GM12873 (cell line): ENCODE measurements at regions not wholly inside any gene's neighbourhood (a gene's known extent, or its start where the extent isn't known, plus 50 kb on each side); places are given as distances from the start of the nearest gene placed in this dataset.

ENCODE experiments used
- TF ChIP-seq, protein P1 (sequence below): IDR thresholded peaks from 2 replicates; pipeline ENCODE4 v1.5.1; 2012; ENCODE audit warnings: low read depth, mild to moderate bottlenecking, moderate library complexity, low read length, control low read depth; ENCODE audit not compliant: insufficient read depth; ENCODE audit errors: missing control alignments

DNA sequence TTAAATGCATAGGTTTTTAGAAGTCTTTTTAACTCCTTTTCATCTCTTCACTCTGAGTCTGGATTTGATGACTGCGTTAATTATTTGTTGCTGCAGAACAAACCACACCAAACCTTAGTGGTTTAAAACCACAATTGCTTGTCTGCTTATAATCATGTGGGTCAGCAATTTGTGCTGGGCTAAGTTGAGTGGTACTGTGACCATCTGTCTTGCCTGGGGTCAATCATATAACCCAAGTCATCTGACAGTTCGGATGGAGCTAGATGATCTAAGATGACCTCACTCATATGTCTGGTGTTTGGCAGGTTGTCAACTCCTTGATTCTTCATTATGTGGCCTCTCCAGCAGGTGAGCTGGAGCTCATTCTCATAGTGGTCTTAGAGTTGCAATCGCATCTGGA is 219.1 kb upstream of the ELAVL2 start:
- TF ChIP-seq, protein P1, sequence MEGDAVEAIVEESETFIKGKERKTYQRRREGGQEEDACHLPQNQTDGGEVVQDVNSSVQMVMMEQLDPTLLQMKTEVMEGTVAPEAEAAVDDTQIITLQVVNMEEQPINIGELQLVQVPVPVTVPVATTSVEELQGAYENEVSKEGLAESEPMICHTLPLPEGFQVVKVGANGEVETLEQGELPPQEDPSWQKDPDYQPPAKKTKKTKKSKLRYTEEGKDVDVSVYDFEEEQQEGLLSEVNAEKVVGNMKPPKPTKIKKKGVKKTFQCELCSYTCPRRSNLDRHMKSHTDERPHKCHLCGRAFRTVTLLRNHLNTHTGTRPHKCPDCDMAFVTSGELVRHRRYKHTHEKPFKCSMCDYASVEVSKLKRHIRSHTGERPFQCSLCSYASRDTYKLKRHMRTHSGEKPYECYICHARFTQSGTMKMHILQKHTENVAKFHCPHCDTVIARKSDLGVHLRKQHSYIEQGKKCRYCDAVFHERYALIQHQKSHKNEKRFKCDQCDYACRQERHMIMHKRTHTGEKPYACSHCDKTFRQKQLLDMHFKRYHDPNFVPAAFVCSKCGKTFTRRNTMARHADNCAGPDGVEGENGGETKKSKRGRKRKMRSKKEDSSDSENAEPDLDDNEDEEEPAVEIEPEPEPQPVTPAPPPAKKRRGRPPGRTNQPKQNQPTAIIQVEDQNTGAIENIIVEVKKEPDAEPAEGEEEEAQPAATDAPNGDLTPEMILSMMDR = no peak

DNA sequence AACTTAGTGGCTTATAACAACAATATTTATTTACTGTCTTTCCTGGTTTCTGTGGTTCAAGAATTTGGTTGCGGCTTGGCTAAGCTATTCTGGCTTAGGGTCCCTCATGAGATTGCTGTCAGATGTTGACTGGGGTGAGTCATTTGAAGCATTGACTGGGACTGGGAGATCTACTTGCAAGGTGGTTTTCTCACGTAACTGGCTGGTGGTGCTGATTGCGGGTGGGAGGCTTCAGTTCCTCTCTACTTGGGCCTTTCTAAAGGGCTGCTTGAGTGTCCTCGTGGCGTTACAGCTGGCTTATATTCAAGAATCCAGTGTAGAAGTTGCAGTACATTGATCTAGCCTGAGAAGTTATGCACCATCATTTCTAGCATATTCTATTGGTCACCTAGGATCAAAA is 218.5 kb upstream of the ELAVL2 start:
- TF ChIP-seq, protein P1 = no peak

DNA sequence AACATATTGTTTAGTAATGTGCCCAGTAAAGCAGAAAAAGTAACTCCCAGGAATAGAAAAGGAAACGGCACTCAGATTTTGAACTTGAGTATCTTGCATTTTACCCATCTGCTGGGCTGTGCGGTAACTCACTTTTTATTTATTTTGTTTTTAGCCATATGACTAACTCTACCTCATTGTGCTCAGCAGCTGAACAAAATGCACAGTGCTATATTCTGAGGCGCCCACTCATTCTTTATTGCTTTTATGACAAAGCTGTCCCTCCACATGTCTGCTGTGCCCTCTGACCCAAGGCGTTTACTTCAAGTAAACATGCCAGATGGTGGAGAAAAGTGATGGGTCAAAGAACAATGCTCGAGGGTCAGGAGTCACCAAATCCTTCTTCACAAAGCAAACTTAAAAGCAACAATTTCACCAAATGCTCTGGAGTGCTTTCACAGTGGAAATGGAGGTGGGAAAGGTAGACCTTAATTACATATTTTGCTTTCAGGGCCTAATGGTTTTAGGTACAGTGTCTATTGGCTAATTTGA is 215.2 kb upstream of the ELAVL2 start:
- TF ChIP-seq, protein P1 = no peak

DNA sequence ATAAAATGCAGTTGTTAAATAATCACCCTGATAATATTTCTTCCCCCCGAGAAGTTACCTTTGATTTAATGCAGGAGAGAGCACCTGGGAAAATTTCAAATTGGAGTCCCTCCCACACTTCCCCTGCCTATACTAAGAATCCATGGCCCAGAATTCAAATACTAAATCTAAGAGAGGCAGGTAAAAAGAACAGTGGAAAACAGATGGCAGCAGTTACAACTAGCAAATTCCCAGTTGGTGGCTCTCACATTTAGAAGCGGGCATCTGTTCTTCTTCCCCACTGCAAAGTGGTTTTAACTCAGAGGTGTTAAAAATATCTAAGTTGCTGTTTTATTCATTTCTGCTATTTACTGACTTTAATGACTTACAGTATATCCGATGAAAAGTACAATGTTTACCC is 210.4 kb upstream of the ELAVL2 start:
- TF ChIP-seq, protein P1 = no peak

DNA sequence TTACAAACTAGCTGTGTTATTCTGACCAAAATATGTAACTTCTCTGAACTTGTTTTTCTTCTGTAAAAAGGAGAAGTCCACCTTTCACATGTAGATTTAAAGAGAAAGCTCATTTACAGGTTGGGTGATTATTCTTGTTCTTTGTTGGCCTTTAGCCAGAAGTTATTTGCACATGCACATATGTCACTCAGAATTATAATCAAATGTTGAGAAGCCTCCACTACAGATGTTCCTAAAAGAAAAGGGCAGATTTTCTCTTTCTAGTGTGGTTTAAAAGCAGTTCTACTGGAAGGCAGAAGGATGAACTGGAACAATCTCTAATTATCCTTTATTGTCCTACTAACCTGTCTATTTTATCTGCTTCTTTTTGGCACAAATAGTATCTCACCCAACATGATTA is 209.8 kb upstream of the ELAVL2 start:
- TF ChIP-seq, protein P1 = no peak

DNA sequence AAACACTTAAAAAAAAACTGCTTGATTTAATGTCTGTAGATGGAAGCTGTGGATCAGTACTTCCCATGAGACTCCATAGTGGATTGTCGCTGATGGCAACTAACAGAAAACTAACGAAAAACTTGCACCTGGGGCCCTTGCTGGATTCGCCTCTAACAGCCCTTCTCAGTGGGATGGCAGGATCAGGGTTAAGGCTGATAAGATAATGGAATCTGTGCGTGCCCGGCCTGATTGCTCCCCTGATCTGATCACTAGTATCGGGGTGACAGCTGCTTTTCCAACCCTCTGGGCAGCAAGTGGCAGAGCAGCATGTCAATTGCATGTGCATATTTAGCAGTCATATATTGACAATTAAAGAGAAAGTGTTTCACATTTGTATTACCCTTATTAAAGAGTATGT is 185.8 kb upstream of the ELAVL2 start:
- TF ChIP-seq, protein P1 = no peak

DNA sequence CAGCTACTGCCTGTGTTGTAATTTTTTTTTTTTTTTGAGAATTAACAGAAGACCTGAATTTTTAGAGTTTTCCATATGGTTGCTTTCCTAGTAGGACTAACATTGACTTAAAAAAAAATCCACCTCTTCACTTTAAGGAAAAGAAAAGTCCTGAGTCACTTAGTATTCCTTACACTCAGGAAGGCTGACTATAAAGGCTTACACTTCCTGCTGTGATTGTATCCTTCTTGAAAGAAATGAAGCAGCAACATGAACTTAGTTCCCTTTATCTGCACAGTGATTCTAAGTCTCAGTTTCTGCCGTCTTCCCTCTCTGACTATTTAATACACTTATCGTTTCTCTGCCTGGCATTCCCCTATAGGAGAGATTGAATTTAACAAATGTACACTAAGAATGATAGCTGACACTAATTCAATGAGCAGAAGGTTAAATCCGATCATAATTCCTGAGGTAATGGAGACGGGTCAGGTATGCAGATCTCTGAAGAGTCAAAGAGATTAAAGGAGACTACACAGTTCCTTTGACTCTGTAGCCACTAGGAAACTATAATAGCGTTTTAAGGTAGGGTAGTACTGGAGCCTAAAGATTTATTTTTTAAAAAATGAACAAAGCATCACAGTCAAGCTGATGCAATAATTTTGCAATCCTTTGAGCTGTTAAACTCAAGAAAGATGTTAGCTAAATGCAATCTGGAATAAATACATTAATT is 185.1 kb upstream of the ELAVL2 start:
- TF ChIP-seq, protein P1 = no peak
